VCaP (cell line): ENCODE measurements at regions not wholly inside any gene's neighbourhood (a gene's known extent, or its start where the extent isn't known, plus 50 kb on each side); places are given as distances from the start of the nearest gene placed in this dataset.

Experiments
- H3K27ac ChIP-seq: fragments of 450-650 bp; 2 replicates; pipeline ENCODE4 v1.5.1; 2017
- CTCF ChIP-seq: fragments of 450-650 bp; conservative IDR thresholded peaks from 2 replicates; pipeline ENCODE4 v1.5.1; 2017; ENCODE audit warnings: mild to moderate bottlenecking, moderate library complexity

- H3K27ac ChIP-seq, result peak overlapping the region; percentile 12; the same call in 1 of the 2 replicates
- TF ChIP-seq CTCF, result no peak
Measured at GRCh38 chr20:8952721-8953120, 116.2 kb upstream of the PLCB4 start.

GRCh38 chr20:8953300-8953699 lies 115.6 kb upstream of the PLCB4 start:
- peak overlapping the region; percentile 12; the same call in 1 of the 2 replicates for H3K27ac ChIP-seq

GRCh38 chr20:8960241-8960640 lies 108.6 kb upstream of the PLCB4 start:
- no peak overlapping the region for H3K27ac ChIP-seq
- TF ChIP-seq CTCF, result no peak

More at GRCh38 chr20:8953300-8953699, 115.6 kb upstream of the PLCB4 start:
- peak; percentile 18; the same call in 1 of the 2 replicates for TF ChIP-seq CTCF

GRCh38 chr20:8963330-8963729 lies 105.6 kb upstream of the PLCB4 start:
- H3K27ac ChIP-seq, result no peak overlapping the region
- no peak for TF ChIP-seq CTCF

GRCh38 chr20:8964959-8965562 lies 103.8 kb upstream of the PLCB4 start:
- H3K27ac ChIP-seq, result no peak overlapping the region
- TF ChIP-seq CTCF, result no peak

GRCh38 chr20:8967641-8968245 lies 101.1 kb upstream of the PLCB4 start:
- H3K27ac ChIP-seq, result no peak overlapping the region
- no peak for TF ChIP-seq CTCF

GRCh38 chr20:8969146-8969583 lies 99.7 kb upstream of the PLCB4 start:
- TF ChIP-seq CTCF, result no peak
- H3K27ac ChIP-seq, result peak overlapping the region; percentile 16; the same call in 1 of the 2 replicates
